T1000 (cell line): ENCODE measurements at regions not wholly inside any gene's neighbourhood (a gene's known extent, or its start where the extent isn't known, plus 50 kb on each side); places are given as distances from the start of the nearest gene placed in this dataset.
A peak's percentile ranks its signal among the peaks of the same experiment; 100 is the strongest.

Experiments used
- DNase-seq: peaks from one replicate; lab custom pipeline; 2025; ENCODE audit warnings: mixed read lengths; lab: John Stamatoyannopoulos, UW

DNA sequence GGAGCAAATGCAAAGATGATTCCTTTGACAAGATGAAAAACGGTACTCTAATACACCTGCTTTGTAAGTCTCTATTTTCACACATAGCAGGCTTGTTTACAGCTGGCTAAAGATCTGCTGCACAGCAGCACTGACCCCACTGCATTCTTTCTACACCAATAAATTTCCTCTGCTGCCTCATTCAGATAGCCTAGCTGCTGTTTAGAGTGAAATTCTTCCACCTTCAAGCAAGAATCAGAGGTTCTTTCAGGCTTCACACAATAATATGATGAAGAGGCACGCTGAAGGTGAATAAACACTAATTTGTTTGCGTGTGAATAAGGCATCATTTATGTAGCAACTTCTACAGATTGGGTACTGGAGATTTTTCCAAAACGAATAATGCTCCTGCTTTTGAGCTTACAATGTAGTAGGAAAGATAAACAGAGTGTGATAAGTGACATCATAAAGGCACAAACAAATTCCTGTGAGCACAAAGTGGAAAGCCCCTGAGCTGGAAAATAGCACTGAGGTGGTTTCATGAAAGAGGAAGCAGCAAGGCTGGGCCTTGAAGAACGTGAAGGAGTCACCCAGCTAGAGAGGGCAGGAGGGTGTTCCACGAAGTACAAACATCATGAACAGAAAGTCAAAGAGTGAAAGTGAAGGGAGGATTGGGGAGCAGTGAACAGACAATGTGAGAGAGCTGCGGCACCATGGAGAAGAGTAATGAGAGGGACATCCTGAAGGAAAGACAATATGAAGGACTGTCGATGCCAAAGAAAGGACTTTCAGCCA, 543.4 kb downstream of the CD83 start:
- DNase-seq: no peak

DNA sequence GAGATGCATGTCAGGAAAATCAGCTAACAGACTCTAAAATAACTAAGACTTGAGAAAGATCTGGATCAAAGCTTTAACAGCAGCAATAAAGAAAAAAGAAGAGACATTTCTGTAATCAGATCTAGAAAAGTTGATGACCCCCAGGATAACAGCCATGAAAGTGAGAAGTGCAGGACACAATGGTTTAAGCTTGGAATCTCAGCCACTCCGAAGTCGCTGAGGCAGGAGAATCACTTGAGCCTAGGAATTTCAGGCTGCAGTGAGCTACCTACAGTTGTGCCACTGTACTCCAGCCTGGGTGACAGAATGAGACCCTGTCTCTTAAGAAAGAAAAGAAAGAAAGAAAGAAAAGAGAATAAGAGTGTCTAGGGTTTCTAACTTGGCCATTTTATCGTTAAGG, 544.1 kb downstream of the CD83 start:
- DNase-seq: no peak

DNA sequence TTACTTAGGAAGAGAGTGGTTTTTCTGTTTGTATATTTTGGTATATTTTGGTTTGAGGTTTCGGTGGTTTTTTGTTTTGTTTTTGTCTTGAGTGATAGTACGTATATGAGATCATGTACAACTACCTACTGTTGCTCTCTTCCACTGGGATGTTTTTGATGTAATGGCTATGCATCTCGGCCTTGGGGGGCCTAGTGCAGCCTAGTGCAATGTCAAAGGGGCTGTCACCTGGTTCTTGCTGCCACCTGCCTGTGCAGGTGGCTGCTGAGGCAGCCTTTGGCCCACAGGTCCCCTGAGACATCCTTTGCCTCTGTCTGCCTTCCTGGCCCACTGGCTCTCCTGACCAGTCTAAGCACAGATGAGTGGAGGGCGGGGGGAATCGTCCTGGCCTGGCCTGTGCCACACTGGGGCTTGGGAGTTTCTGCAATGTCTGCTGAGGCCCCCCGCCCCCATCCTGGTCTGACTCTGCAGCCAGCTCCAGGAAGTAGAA, 546.6 kb downstream of the CD83 start:
- peak; percentile 4 for DNase-seq

DNA sequence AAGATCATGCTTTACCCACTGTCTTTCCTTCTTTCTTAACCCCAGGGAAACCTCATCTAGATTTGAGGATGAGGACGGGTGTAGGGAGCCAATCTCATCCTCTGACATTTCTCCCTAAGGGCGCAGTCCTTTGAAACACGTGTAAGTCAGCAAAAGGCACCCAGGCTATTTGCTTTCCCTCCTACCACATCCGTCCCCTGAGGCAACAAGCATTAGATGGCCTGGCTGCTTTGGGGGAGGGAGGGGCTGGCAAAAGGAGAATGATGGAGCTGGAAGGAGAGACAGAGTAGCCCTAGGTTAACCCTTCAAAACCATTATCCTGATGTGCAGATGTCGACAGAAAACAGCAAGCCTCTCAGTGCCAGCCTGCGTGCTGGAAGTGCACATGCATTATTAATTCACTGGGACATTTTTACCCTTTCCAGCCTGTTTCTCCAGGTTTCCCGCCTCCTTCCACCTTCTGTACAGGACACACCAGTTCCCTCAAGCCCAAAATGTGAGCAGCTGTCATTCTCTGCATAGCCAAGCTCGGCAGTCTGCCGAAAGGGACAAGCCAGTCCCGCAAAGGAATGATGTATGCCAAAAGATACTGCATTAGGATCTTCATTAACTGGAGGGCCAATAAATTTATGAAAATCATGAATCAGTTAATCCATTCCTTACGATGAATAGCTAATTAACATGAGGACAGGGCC, 547.2 kb downstream of the CD83 start:
- DNase-seq: peak; percentile 53

DNA sequence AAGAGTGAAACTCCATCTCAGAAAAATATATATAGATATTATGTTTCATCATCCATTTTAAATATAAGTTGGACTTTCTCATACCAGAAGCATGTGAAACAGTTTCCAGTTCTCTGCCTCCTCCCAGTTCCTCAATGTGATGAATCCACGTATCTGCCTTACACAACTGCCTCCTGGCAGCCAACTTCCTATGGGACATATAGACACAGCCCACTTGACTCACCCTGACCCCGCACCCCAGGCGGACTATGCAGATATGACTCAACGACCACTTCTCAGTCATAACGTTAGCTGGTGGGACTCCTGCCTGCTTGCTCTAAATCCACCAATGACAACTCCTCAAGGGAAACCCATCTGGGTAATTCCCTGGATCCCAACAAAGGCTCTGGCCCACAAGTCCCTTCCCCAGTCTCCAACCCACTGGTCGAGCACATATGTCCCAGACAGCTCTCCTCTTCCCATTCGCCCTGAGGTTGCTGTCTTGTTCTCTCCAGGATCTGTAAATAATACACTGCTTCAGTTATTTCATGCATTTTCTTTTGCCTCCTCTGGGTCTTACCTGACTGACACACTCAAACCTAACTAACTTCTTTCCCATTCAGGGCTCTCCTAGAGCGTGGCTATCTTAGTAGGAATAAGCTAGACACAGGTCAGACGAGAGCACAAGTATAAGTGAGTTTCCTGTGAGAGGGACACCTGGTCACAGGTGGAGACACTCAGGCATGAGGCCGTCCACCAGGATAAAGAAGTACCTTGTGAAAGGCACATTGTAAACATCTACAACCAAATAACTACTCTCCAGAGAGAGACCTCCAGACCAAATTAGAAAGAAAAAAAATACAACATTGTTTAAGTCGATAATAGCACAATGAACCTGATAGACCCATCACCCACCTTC, 548.5 kb downstream of the CD83 start:
- DNase-seq: peak; percentile 81

DNA sequence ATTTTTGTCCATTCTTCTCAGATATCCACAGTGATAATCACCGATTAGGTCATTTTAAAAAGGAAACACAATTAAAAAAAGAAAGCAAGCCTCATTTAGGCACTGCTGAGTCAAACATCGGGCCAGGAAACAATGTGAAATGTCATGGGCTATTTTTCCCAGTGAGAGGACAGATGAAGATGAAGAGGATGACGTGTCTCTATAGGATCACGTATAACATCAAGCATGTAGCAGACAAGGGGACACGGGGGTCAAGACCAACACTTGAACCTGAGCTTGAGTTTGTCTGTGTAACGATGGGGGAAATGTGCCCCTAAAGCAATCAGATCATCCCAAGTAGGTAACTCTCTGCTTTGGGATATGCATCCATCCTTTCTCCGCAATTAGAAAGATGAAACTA, 553.2 kb downstream of the CD83 start:
- no peak for DNase-seq

DNA sequence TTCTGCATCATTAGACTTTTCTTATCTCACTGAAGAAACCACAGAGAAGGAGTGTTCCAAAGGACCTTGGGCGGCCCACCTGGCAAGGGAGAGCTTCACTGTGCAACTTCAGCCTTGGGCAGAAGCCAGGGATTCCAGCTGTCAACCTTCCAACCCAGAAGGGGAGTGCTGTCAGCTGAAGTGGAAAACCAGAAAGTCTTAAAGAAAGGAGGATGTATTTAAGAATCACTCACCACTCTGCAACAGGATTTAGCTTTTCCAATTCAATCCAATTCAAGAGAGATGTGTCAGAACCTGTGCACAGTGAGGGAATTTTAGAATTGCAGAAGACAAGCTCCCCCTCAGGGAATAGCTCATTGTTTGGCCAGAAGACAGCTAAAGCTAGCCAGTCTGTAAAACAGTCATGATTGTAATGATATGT, 553.7 kb downstream of the CD83 start:
- DNase-seq: peak; percentile 13

DNA sequence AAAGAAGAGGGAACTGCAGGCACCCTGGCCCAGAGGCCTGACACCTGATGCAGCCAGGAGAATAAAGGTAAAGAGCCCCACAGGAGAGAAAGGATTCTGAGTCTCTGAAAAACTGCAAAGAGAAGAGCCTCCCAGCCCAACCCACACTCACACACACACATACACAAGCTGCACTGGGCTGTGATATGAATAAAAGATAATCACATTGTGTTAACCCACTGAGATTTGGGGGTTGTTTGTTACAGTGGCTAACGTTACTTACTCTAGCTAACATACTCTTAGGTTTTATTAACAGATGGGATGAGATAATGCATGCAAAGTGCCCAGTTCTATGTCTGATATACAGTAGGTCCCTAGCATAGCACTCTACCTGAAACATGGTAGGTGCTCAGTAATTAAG, 554.4 kb downstream of the CD83 start:
- no peak for DNase-seq

DNA sequence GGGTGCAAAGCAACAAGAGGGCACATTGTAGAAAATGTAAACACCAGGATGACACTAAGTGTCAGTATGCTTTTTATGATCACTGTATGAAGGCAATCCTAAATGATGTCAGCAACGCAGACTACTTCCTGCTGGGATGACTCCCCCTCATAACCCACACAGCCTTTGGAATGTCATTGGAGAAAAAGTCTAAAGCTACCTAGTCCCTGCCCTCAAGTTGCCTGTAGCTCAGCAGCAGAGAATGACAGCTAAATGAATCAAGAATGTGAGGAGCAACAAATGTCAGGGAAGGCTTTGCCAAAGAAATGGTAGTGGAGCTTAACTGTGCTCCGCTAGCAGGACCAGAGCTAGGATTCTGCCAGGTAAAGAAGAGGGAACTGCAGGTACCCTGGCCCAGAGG, 555.6 kb downstream of the CD83 start:
- DNase-seq: no peak

DNA sequence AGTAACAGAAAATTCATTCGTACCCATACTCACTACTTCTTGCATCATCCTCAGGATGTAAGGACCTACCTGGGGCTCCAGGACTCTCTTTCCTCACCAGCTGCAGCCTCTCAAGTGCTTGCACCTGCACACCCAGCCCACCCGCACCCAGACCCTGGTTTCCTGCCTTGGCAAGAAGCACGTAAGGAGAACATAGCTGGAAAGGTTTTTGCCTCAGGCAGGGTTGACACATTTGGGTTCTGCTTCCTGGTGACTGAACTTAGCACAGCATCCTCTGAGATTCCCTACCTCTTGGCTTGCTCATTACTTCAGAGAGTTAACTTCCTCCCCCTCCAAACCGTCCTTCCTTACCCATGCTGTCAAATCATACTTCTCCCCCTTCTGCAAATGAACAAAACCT, 556.9 kb downstream of the CD83 start:
- DNase-seq: no peak

DNA sequence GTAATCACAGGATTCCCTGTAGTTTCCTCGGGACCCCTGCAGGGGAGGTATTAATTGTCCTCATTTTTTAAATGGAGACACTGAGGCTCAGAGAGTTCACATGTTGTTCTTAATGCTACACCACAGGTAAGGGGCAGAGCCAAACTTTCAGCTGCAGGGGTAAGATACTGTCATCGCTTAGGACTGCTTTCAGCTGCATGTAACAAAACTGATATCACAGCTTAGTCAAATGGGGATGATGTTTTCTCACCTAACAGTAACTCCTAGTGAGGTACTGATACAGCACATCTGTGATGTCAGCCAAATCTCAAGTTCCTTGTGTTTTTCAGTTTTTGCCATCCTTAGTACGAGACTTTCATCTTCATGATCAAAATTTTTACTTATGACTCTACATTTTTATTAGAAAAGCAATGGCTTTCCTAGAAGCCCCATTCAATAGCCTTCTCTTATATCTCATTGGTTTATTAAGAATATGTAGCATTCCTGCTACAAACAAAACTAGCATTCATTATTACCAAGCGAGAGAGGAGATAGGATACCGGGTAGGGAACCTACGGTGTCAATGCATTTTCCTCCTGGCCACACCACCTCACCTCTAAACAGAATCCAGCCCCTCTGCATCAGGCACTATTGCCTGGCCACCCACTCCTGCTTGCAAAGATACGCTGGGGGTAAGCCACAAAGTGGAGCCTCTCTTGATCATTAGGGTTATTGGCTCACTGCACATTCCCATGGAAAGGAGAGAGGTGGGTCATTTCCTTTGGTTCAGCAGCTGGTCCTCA, 557.5 kb downstream of the CD83 start:
- DNase-seq: no peak

DNA sequence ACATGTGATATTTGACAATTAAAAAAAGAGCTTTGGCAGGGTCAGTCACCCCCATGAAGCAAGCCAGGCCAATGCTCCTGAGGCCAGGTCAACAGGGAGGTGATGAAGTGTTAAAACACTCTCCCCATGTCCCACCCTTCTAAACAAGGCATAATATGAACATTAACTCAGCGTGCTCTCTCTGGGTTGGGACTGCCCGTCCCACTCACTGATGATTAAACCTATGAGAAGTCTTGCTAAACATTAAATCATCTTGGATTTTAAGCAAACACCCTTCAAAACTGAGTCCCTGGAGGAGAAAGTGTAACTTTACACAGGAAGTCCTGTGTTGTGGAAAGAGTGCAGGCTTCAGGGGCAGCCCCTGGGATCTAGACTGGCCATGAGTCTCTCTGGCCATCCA, 558.5 kb downstream of the CD83 start:
- DNase-seq: no peak

DNA sequence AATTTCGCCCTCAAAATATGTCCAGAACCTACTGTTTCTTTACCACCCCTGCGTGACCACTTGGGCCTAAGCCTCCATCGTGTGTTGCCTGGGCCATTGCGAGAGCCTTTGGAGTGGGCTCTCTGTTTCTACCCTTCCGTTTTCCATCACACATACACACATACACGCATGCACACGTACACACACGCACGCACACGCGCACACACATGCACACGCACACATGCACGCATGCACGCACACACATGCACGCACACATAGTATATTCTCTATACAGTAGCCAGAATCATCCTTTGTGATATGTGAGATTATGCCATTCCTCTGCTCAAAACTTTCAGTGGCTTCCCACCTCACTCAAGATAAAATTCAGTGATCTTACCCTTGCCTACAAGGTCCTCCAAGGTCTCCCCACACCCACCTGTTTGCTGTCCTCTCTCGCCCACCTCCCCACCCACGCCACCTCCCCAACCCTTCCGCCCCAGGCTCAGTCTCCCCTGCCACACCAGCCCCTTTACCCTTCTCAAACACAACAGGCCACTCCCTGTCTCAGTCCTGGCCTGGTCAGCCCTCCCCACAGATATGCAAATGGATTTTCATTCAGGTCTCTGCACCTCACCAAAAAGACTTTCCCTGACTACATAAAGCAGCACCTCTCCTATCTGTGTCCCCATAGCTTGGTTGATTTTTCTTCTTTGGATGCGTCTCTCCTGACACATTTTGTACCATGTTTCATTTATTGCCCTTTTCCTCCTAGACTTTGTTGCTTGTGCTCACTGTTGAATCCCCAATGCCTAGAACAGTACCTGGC, 559.6 kb downstream of the CD83 start:
- DNase-seq: no peak

DNA sequence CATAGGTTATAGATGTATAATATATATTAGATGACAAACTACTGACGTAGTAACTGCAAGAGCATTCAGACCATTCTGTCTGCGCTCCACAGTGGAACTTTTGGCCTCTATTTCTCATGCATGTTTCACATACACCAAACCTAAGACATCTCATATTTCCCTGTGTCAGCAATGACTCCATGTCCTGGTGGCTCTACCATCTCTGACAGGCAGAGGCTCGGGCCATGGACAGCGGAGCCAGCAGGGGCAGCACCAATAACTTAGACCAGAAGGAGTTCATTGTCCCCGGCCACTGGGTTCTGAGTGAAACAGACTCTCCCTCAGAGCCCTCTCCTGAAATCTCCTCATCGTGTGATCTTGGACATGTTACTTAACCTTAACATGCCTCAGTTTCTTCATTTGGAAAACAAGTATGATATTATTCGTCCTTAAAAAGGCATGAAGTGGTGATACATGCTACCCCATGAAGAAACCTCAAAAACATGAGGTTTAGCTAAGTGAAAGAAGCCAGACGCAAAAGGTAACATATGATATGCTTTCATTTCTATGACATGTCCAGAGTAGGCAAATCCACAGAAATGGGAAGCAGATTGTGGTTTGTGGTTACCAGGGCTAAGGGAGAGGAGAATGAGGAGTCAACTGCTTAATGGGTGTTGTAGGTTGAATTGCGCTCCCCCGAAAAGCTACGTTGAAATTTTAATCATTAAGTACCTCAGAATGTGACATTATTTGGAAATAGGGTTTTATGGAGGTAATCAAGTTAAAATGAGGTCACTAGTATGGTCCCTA, 564.0 kb upstream of the JARID2 start:
- DNase-seq: no peak

DNA sequence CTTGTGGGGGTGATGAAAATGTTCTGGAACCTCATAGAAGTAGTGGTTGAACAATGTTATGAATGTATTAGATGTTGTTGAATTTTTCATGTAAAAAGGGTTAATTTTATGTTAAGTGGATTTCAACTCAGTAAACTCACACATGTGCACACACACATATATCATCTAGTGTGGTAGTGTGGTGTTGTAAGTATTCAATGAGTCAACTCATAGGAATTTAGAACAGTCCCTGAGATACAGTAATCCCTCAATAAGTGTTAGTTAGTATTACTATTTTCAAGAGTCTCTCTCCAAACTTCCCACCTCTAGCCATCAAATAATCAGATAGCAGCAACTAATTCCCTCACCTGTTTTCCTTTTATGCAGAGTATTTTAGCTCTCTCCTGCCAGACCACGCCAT, 563.1 kb upstream of the JARID2 start:
- DNase-seq: no peak

DNA sequence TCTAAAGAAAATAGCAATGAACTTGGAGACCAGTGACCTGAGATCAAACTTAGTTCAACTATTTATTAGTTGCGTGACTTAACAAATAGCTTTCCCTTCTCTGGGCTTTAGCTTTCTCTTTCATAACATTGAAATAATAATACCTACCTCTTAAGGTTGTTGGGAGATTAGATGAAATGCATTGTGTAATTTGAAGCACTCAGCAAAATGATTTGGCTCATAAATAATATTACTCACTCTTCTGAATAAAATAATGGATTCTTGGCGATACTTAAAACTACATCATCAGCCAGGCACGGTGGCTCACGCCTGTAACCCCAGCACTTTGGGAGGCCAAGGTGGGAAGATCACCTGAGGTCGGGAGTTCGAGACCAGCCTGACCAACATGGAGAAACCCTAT, 556.2 kb upstream of the JARID2 start:
- DNase-seq: no peak

DNA sequence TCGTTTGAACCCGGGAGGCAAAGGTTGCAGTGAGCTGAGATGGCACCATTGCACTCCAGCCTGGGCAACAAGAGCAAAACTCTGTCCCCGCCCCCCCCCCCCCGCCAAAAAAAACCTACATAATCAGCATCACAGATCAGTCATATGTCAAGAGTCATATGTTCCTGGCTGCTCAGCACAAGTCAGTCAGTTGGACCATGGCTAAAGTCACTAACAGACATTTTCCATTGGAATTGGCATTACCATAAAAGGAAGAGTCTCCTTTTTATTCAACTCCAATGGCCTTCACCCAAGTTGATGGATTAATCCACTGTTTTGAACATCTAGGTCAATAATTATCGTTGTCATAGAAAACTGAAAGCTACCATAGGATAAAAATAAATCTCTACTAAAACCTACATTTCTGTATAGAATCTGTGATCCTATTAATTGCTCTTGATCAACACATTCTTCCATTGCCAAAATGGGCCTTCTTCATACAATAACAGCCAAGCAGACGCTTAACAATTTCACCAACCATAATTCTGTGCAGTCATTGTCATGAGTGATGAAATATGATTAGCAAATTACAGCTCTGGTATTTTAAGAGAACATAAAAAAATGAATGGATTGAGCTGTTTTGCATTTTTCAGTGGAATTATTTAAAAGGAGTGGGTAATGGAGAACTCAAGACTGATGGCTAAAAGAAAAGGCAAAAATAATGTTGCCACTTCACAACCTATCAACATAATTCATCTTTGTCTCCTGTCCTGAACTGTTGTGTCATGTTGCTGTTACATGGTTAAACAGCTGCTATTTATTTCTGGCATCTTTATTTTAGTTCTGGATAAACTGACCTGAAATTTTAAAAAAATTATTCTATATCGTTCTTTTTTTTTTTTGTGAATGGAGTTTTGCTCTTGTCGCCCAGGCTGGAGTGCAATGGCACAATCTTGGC, 555.5 kb upstream of the JARID2 start:
- no peak for DNase-seq

DNA sequence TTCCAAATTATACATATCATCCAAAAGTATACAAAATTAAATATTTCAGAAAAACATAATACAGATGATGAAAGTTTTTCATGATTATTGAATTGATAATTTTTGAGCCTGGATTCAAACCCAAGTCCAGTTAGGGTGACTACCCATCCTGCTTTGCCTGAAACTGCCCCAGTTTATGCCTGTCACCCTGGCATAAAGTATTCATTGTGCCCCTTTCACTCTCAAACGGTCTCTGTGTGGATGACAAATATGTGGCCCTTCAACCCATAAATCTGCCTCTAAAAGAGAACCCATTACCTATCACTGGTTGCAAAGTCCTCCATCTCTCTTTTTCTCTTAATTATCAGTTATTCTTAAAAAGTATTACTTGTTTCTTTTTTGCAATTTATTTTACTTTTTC, 553.7 kb upstream of the JARID2 start:
- DNase-seq: no peak
